ENCODE measurements at regions not wholly inside any gene's neighbourhood (a gene's known extent, or its start where the extent isn't known, plus 50 kb on each side); places are given as distances from the start of the nearest gene placed in this dataset.

DNA sequence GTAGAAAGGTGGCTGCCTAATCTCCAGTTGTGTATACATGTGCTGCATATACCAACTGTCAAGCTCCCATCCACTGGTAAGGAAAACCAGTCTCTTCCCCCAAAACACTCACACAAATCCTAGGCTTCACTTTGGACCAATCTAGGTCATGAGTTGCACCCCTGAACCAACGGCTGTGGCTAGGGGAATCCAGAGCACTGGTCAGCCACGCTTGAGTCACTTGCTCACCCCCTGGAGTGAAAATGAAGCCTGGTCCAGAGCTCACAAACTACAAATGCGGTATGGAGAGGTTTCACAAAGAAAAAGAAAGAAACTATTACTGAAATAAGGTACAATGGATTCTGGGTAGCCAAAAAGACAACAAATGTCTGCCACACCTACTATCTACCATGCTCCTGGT lies 66.1 kb upstream of the NLK start:
- Mint-ChIP-seq H3K9me3 (no peaks in the 10 kb centered on the region), H3K36me3 (no peaks in the 10 kb centered on the region), H3K27me3 (ENCODE audit: low read depth) (peaks cover 2% of the 10 kb centered on the region), H3K4me3 (no peak overlapping the region), H3K27ac (no peak overlapping the region), H3K4me1 (peaks cover 3% of the 10 kb centered on the region)
- no peak for TF ChIP-seq CTCF (IDR thresholded peaks at IDR 0.05; ENCODE audit: unreplicated experiment)
- DNase-seq (ENCODE audit: low spot score in 2 of 2, unreplicated experiment in 2 of 2): no peak

DNA sequence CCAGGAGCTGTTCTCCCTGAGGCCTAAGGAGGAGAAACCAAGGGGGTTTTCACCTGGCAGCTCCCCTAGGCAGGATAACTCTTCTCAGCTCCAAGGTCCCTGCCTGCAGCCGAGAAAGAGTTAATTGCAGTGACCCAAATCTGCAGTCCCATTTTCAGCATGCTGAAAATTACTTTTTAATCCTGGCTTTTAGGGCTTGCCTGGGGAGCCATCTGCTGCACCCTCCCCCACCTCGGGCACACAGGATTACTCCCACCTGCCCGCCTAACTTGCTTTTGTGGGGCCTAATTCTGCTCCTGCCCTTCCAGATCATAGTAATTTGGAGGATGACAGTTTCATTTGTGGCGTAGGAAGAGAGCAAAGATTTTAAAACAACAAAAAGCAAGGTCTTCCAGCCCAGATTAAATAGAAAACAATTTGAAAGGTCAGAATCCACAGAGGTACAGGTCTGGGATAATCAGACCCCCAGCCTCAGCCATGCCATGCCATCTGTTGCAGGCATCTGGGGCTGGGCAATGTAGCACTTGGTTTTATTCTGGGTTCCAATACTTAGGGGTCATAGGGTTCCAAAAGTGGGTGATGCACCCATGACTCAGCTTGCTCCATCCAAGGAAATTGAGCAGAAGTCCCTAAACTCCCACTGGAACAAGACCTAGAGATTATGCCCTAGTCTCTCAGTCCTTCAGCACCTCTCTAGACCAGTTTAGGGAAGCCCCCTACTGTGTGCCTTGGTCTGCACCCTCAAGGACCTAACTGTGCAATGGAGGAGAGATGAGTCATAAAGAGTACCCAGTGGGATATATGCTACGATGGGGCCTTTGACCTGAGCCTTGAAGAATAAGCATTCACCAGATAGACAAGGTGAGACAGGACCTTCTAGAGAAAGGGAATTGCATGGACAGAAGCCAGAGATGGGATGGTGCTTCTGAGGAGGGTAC lies 64.5 kb upstream of the NLK start:
- H3K27me3 Mint-ChIP-seq (ENCODE audit: low read depth): peaks cover 2% of the 10 kb centered on the region
- H3K9me3 Mint-ChIP-seq: no peaks in the 10 kb centered on the region
- H3K36me3 Mint-ChIP-seq: no peaks in the 10 kb centered on the region
- peaks cover 3% of the 10 kb centered on the region for H3K4me1 Mint-ChIP-seq
- no peak overlapping the region for H3K27ac Mint-ChIP-seq
- H3K4me3 Mint-ChIP-seq: no peak overlapping the region
- DNase-seq (ENCODE audit: low spot score in 2 of 2, unreplicated experiment in 2 of 2): no peak
- TF ChIP-seq CTCF (IDR thresholded peaks at IDR 0.05; ENCODE audit: unreplicated experiment): no peak

DNA sequence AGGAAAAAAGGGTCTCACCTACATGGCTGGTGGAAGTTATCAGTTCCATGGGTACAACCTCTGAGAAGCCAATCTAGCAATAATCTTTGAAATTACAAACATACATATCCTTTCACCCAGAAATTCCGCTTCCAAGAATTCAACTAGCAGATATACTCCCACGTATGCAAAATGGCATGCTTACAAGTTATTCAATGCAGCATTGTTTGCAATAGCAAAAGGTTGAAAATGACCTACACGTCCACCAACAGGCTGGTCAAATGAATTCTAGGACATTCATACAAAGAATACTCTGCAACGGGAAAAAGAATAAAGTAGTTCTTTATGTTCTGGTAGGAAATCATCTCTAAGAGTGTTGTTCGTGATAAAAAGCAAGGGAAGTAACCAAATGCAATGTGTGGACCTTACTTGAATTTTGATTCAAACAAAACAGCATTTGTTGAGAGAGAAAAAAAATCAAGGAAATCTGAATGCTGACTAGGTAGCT lies 63.7 kb upstream of the NLK start:
- H3K4me3 Mint-ChIP-seq: no peak overlapping the region
- no peaks in the 10 kb centered on the region for H3K9me3 Mint-ChIP-seq
- DNase-seq (ENCODE audit: low spot score in 2 of 2, unreplicated experiment in 2 of 2): no peak
- H3K27ac Mint-ChIP-seq: no peak overlapping the region
- H3K27me3 Mint-ChIP-seq (ENCODE audit: low read depth): peaks cover 2% of the 10 kb centered on the region
- TF ChIP-seq CTCF (IDR thresholded peaks at IDR 0.05; ENCODE audit: unreplicated experiment): no peak
- H3K36me3 Mint-ChIP-seq: no peaks in the 10 kb centered on the region
- H3K4me1 Mint-ChIP-seq: peaks cover 3% of the 10 kb centered on the region

DNA sequence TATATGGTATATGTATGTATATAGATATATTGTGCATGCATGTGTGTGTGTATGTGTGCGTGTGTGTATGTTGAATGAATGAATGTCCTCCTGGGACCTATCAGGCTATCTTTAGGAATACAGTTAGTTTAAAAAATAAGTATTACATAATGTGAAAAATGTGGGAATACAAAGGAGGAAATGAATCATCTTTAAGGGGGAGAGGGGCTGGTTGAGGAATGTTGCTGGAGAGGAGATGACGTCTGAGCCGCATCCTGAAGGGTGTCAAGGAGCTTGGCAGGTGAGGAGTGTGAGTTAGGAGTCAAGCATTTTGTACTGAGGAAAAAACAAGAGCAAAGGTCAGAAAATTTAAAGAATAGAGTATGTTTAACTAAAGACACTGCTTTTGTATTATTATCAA lies 62.4 kb upstream of the NLK start:
- no peak for DNase-seq (ENCODE audit: low spot score in 2 of 2, unreplicated experiment in 2 of 2)
- Mint-ChIP-seq H3K4me3 (no peak overlapping the region), H3K27me3 (ENCODE audit: low read depth) (peaks cover 2% of the 10 kb centered on the region)

GRCh38 chr17:27981978-27982377 lies 60.5 kb upstream of the NLK start:
- Mint-ChIP-seq H3K36me3 (no peaks in the 10 kb centered on the region), H3K9me3 (no peaks in the 10 kb centered on the region), H3K27ac (no peak overlapping the region), H3K27me3 (ENCODE audit: low read depth) (peaks cover 5% of the 10 kb centered on the region), H3K4me3 (no peak overlapping the region), H3K4me1 (peaks cover 2% of the 10 kb centered on the region)
- DNase-seq (ENCODE audit: low spot score in 2 of 2, unreplicated experiment in 2 of 2): no peak
- TF ChIP-seq CTCF (IDR thresholded peaks at IDR 0.05; ENCODE audit: unreplicated experiment): no peak

More for the DNA sequence above, 62.4 kb upstream of the NLK start:
- Mint-ChIP-seq H3K36me3 (no peaks in the 10 kb centered on the region), H3K27ac (no peak overlapping the region), H3K9me3 (no peaks in the 10 kb centered on the region), H3K4me1 (no peaks in the 10 kb centered on the region)
- TF ChIP-seq CTCF (IDR thresholded peaks at IDR 0.05; ENCODE audit: unreplicated experiment): no peak
